ENCODE measurements at regions not wholly inside any gene's neighbourhood (a gene's known extent, or its start where the extent isn't known, plus 50 kb on each side); places are given as distances from the start of the nearest gene placed in this dataset.

DNA sequence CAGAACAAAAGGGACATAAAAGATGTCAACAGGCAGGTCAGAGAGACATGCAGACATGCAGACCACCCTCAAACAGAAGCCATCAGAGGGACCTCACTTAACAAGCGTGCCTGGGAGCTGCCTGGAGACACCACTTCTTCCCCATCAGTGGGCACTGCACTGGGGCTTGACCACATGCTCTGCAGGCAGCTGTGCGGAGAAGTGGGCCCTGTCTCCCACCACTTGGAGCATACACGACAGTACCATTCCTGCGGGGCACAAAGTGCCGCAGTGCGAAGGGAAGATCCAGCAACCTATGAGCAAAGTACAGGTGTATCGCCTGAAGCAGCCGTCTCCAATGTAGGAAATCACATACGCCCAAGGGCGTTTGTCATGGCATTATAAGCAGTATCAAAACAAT, 150.5 kb upstream of the FOXD4L5 start:
- no TSS peak for BruUV-seq (replicated peaks)
- in situ Hi-C loops (cut with MboI) = no loop called here
- FAIRE-seq (no peak), ATAC-seq (no peak), DNase-seq (ENCODE audit: low read depth, low spot score) (no peak)
- RAD21 ChIA-PET (ENCODE audit: unreplicated experiment) = no interaction called here
- no peaks in the 10 kb centered on the region for H3K79me2 ChIP-seq (ENCODE audit: control insufficient read depth, insufficient read depth, low read length)
- H3K9ac ChIP-seq (ENCODE audit: control insufficient read depth, insufficient read depth, low read length) = no peak overlapping the region
- 58% methylated on average over 10 of the region's 10 CpGs for WGBS (ENCODE audit: insufficient coverage, insufficient replicate concordance, low lambda C conversion rate, missing lambda C conversion rate)
- intact Hi-C loops (cut with micrococcal nuclease; ENCODE audit: unreplicated experiment) = no loop called here
- H3K4me3 ChIP-seq = no peak overlapping the region
- POLR2A ChIA-PET = no interaction called here
- no peak overlapping the region for H3K27ac ChIP-seq (ENCODE audit: control insufficient read depth, insufficient read depth)
- CTCF ChIA-PET = no interaction called here
- H2AFZ ChIP-seq (ENCODE audit: control insufficient read depth, low read depth, low read length) = no peak overlapping the region
- SMC1A ChIA-PET (ENCODE audit: uncharacterized antibody, unreplicated experiment) = no interaction called here
- H3K4me1 ChIP-seq (ENCODE audit: control insufficient read depth, insufficient read depth, low read length) = no peaks in the 10 kb centered on the region
- TF ChIP-seq ETV6 (conservative IDR thresholded peaks at IDR 0.05 in 1 of 2, IDR thresholded peaks at IDR 0.05 in 1 of 2; ENCODE audit: borderline replicate concordance in 1 of 2, low read depth in 1 of 2) (no peak), SMC3 (IDR thresholded peaks at IDR 0.05; ENCODE audit: borderline replicate concordance, low read length) (no peak), BRCA1 (IDR thresholded peaks at IDR 0.05; ENCODE audit: low read depth, low read length) (no peak), RFX5 (IDR thresholded peaks at IDR 0.05; ENCODE audit: low read depth, low read length) (no peak), LARP7 (IDR thresholded peaks at IDR 0.05) (no peak), CHD4 (IDR thresholded peaks at IDR 0.05) (no peak), STAT1 (conservative IDR thresholded peaks at IDR 0.05) (no peak), MYC (IDR thresholded peaks at IDR 0.05; ENCODE audit: insufficient read depth, insufficient read length, insufficient replicate concordance, low read length, severe bottlenecking) (no peak)
- TF ChIP-seq, protein P1, sequence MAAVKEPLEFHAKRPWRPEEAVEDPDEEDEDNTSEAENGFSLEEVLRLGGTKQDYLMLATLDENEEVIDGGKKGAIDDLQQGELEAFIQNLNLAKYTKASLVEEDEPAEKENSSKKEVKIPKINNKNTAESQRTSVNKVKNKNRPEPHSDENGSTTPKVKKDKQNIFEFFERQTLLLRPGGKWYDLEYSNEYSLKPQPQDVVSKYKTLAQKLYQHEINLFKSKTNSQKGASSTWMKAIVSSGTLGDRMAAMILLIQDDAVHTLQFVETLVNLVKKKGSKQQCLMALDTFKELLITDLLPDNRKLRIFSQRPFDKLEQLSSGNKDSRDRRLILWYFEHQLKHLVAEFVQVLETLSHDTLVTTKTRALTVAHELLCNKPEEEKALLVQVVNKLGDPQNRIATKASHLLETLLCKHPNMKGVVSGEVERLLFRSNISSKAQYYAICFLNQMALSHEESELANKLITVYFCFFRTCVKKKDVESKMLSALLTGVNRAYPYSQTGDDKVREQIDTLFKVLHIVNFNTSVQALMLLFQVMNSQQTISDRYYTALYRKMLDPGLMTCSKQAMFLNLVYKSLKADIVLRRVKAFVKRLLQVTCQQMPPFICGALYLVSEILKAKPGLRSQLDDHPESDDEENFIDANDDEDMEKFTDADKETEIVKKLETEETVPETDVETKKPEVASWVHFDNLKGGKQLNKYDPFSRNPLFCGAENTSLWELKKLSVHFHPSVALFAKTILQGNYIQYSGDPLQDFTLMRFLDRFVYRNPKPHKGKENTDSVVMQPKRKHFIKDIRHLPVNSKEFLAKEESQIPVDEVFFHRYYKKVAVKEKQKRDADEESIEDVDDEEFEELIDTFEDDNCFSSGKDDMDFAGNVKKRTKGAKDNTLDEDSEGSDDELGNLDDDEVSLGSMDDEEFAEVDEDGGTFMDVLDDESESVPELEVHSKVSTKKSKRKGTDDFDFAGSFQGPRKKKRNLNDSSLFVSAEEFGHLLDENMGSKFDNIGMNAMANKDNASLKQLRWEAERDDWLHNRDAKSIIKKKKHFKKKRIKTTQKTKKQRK (IDR thresholded peaks at IDR 0.05; ENCODE audit: low read depth, low read length) = no peak
- TF ChIP-seq, protein P2, sequence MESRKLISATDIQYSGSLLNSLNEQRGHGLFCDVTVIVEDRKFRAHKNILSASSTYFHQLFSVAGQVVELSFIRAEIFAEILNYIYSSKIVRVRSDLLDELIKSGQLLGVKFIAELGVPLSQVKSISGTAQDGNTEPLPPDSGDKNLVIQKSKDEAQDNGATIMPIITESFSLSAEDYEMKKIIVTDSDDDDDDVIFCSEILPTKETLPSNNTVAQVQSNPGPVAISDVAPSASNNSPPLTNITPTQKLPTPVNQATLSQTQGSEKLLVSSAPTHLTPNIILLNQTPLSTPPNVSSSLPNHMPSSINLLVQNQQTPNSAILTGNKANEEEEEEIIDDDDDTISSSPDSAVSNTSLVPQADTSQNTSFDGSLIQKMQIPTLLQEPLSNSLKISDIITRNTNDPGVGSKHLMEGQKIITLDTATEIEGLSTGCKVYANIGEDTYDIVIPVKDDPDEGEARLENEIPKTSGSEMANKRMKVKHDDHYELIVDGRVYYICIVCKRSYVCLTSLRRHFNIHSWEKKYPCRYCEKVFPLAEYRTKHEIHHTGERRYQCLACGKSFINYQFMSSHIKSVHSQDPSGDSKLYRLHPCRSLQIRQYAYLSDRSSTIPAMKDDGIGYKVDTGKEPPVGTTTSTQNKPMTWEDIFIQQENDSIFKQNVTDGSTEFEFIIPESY (IDR thresholded peaks at IDR 0.05) = no peak
- H4K20me1 ChIP-seq (ENCODE audit: control insufficient read depth, insufficient read depth) = no peaks in the 10 kb centered on the region
- H3K9me3 ChIP-seq (replicated peaks; ENCODE audit: control insufficient read depth, insufficient read depth, low read length) = no peaks in the 10 kb centered on the region; the same call in 2 of the 3 replicates
- H3K4me2 ChIP-seq (ENCODE audit: control insufficient read depth, insufficient read depth) = no peak overlapping the region
- H3K36me3 ChIP-seq (ENCODE audit: control insufficient read depth in 2 of 2, insufficient read depth in 2 of 2, low read length in 1 of 2) = no peaks in the 10 kb centered on the region
- no peaks in the 10 kb centered on the region for H3K27me3 ChIP-seq (replicated peaks in 1 of 2; ENCODE audit: control insufficient read depth in 2 of 2, insufficient read depth in 2 of 2, low read length in 1 of 2)

Measured in GM12878 (cell line).